ENCODE measurements at regions not wholly inside any gene's neighbourhood (a gene's known extent, or its start where the extent isn't known, plus 50 kb on each side); places are given as distances from the start of the nearest gene placed in this dataset.

- TF ChIP-seq POLR2AphosphoS5 (IDR thresholded peaks at IDR 0.05) (no peak), CTCF (IDR thresholded peaks at IDR 0.05) (no peak), POLR2A (IDR thresholded peaks at IDR 0.05) (no peak)
These were observed 194.3 kb upstream of the CT83 start for GRCh38 chrX:116657071-116657470.
